ENCODE measurements at regions not wholly inside any gene's neighbourhood (a gene's known extent, or its start where the extent isn't known, plus 50 kb on each side); places are given as distances from the start of the nearest gene placed in this dataset.

GRCh38 chr11:69920345-69921127, 101.3 kb upstream of the FGF3 start:
- Histone ChIP-seq H3K27ac (ENCODE audit: low read depth, low read length) (no peak overlapping the region), H2BK120ac (replicated peaks; ENCODE audit: low read depth, low read length) (no peak overlapping the region), H4K91ac (replicated peaks; ENCODE audit: insufficient read length, low read length) (no peak overlapping the region), H3K9me3 (ENCODE audit: insufficient read depth in 2 of 2, low read depth in 1 of 2, low read length in 1 of 2) (no peaks in the 10 kb centered on the region), H3K23me2 (ENCODE audit: low read depth, low read length) (peaks cover 6% of the 10 kb centered on the region; the same call in 1 of the 2 replicates), H4K20me1 (replicated peaks in 1 of 2; ENCODE audit: control insufficient read depth in 1 of 2, insufficient read depth in 2 of 2, low read length in 2 of 2) (peaks cover 0 to 5% of the 10 kb centered on the region in 2 experiments), H2BK12ac (ENCODE audit: low read depth, low read length) (no peak overlapping the region), H3K79me2 (ENCODE audit: control insufficient read depth in 1 of 2, insufficient read depth in 2 of 2, low read length in 2 of 2) (no peaks in the 10 kb centered on the region), H4K8ac (ENCODE audit: extremely low read depth, insufficient read depth, low read length) (no peak overlapping the region), H2BK20ac (ENCODE audit: low read length) (no peak overlapping the region), H3K4ac (replicated peaks; ENCODE audit: insufficient read length, low read depth, low read length) (no peak overlapping the region), H3K56ac (replicated peaks; ENCODE audit: insufficient read length, low read depth, low read length) (no peak overlapping the region), H3K36me3 (ENCODE audit: control insufficient read depth in 2 of 4, insufficient read depth in 4 of 4, low read length in 3 of 4) (no peaks in the 10 kb centered on the region), H3K27me3 (replicated peaks in 1 of 4; ENCODE audit: control insufficient read depth in 3 of 4, extremely low read depth in 1 of 4, insufficient read depth in 3 of 4, low read length in 3 of 4) (peaks cover 1 to 19% (median 10%) of the 10 kb centered on the region in 4 experiments; a peak in 6 of 7 replicates), H3K4me1 (replicated peaks in 1 of 4; ENCODE audit: control insufficient read depth in 3 of 4, insufficient read depth in 4 of 4, low read length in 3 of 4) (peaks cover 0 to 3% (median 1%) of the 10 kb centered on the region in 4 experiments; a peak in 5 of 7 replicates), H2AFZ (ENCODE audit: low read length) (no peak overlapping the region), H3K23ac (ENCODE audit: insufficient read length) (no peak overlapping the region), H3K79me1 (ENCODE audit: low read depth, low read length) (no peaks in the 10 kb centered on the region), H3K18ac (ENCODE audit: extremely low read depth, low read length) (no peak overlapping the region), H3K4me2 (ENCODE audit: insufficient read depth in 1 of 2, low read depth in 2 of 2, low read length in 2 of 2) (no peak overlapping the region), H4K5ac (ENCODE audit: insufficient read length, low read depth, low read length) (no peak overlapping the region), H2BK15ac (ENCODE audit: low read length) (no peak overlapping the region), H2AK5ac (ENCODE audit: low read depth, low read length) (no peak overlapping the region), H2BK5ac (ENCODE audit: low read depth, low read length) (no peak overlapping the region), H3K14ac (ENCODE audit: insufficient read length) (no peak overlapping the region), H3K4me3 (ENCODE audit: extremely low read depth in 1 of 4, insufficient read depth in 2 of 4, low read depth in 3 of 4, low read length in 4 of 4) (no peak overlapping the region), H3K9ac (replicated peaks in 1 of 4; ENCODE audit: extremely low read depth in 1 of 4, low read depth in 3 of 4, low read length in 3 of 4) (no peak overlapping the region)
- FAIRE-seq (no peak), DNase-seq (ENCODE audit: low read depth in 1 of 2, low spot score in 2 of 2) (peak in 1 of 2 experiments; percentile 45)
- TF ChIP-seq ASH2L (IDR thresholded peaks at IDR 0.05; ENCODE audit: low read length), result no peak
- TF ChIP-seq RXRA (IDR thresholded peaks at IDR 0.05; ENCODE audit: insufficient read depth, low read depth, low read length), result no peak
- TF ChIP-seq EP300 (IDR thresholded peaks at IDR 0.05; ENCODE audit: borderline replicate concordance in 1 of 2, low read depth in 2 of 2, low read length in 2 of 2), result no peak
- TF ChIP-seq POLR2AphosphoS5 (IDR thresholded peaks at IDR 0.05; ENCODE audit: low read depth, low read length), result no peak
- no peak for TF ChIP-seq ATF2 (IDR thresholded peaks at IDR 0.05; ENCODE audit: low read length)
- TF ChIP-seq SRF (IDR thresholded peaks at IDR 0.05; ENCODE audit: low read depth, low read length), result no peak
- TF ChIP-seq, protein P1, sequence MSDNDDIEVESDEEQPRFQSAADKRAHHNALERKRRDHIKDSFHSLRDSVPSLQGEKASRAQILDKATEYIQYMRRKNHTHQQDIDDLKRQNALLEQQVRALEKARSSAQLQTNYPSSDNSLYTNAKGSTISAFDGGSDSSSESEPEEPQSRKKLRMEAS (IDR thresholded peaks at IDR 0.05), result no peak
- no peak for TF ChIP-seq RBBP5 (IDR thresholded peaks at IDR 0.05; ENCODE audit: borderline replicate concordance, low read depth, low read length)
- TF ChIP-seq SIRT6 (IDR thresholded peaks at IDR 0.05; ENCODE audit: low read length), result no peak
- ChIA-PET POLR2A (ENCODE audit: partially characterized antibody) (no interaction called here), CTCF (ENCODE audit: partially characterized antibody) (interaction anchor here (0.9 to 5.0 kb wide), 16 partner anchors 9 to 276 kb away, joined by 3 to 46 read pairs (median 5); no protein-coding TSS in a partner anchor)
- 83% methylated on average over 15 of the region's 16 CpGs; no CpG with 5 or more reads in 1 of the 2 experiments for WGBS, 2 experiments (ENCODE audit: extremely low coverage in 1 of 2, insufficient coverage in 1 of 2, insufficient read length in 1 of 2, insufficient replicate concordance in 2 of 2, low coverage in 1 of 2, low lambda C conversion rate in 2 of 2, missing lambda C conversion rate in 1 of 2)
